PC-9 (cell line): ENCODE measurements at regions not wholly inside any gene's neighbourhood (a gene's known extent, or its start where the extent isn't known, plus 50 kb on each side); places are given as distances from the start of the nearest gene placed in this dataset.
"Not testable (repeated sequence)": the region's sequence is repeated elsewhere in the genome, so short reads cannot be mapped to it uniquely, and the experiment has no call there.

Experiments
- BruUV-seq: library from RNA; stranded (reverse); fragments of 400-500 nt; replicated peaks from 2 replicates; lab custom pipeline; 2021; lab: Mats Ljungman, UMichigan
- CTCF ChIA-PET: fragments of 300-600 bp; sonication (Branson Sonifier 250); formaldehyde crosslinking; loops from one replicate; lab custom pipeline; 2022; ENCODE audit warnings: antibody characterized with exemption; lab: Charles Lee
- POLR2A ChIA-PET: fragments of 300-600 bp; sonication (Branson Sonifier 250); formaldehyde crosslinking; loops from one replicate; lab custom pipeline; 2022; ENCODE audit warnings: antibody characterized with exemption; ENCODE audit not compliant: unreplicated experiment; lab: Charles Lee
- DNase-seq, 2 experiments: peaks; one replicate each; pipeline versions ENCODE4 v3.0.0 to v3.0.0-alpha.2; 2015 to 2022; ENCODE audit warnings: mixed read lengths in 1 of 2
- H2AFZ ChIP-seq: fragments of 200-600 bp; sonication (generic); 2 replicates; pipeline ENCODE4 v1.8.1; 2017; ENCODE audit warnings: antibody characterized with exemption
- H3F3A ChIP-seq: fragments of 200-600 bp; sonication (generic); 2 replicates; pipeline ENCODE4 v1.8.1; 2017; ENCODE audit warnings: antibody characterized with exemption, mild to moderate bottlenecking, low read depth; ENCODE audit not compliant: insufficient read depth
- H3K27ac ChIP-seq: fragments of 200-600 bp; sonication (generic); 2 replicates; pipeline ENCODE4 v1.6.1; 2016; ENCODE audit warnings: mixed run types
- H3K27me3 ChIP-seq: fragments of 200-600 bp; sonication (generic); 2 replicates; pipeline ENCODE4 v1.6.1; 2016; ENCODE audit warnings: low read depth, mixed run types; ENCODE audit not compliant: insufficient read depth
- H3K36me3 ChIP-seq: fragments of 200-600 bp; sonication (generic); 2 replicates; pipeline ENCODE4 v1.6.1; 2016; ENCODE audit warnings: low read depth, mixed run types
- H3K4me1 ChIP-seq: fragments of 200-600 bp; sonication (generic); replicated peaks from 2 replicates; pipeline ENCODE4 v1.6.1; 2016; ENCODE audit warnings: mixed run types; ENCODE audit not compliant: insufficient read depth
- H3K4me2 ChIP-seq: fragments of 200-600 bp; sonication (generic); 2 replicates; pipeline ENCODE4 v1.6.1; 2017; ENCODE audit warnings: mixed run types
- H3K4me3 ChIP-seq: fragments of 200-600 bp; sonication (generic); 2 replicates; pipeline ENCODE4 v1.6.1; 2016; ENCODE audit warnings: mixed run types
- H3K79me2 ChIP-seq: fragments of 200-600 bp; sonication (generic); 2 replicates; pipeline ENCODE4 v1.6.1; 2017; ENCODE audit warnings: low read depth, mixed run types
- H3K9me2 ChIP-seq: fragments of 200-600 bp; sonication (generic); 2 replicates; pipeline ENCODE4 v1.8.1; 2017; ENCODE audit warnings: mild to moderate bottlenecking; ENCODE audit not compliant: insufficient read depth
- H3K9me3 ChIP-seq: fragments of 200-600 bp; sonication (generic); 2 replicates; pipeline ENCODE4 v1.8.1; 2016; ENCODE audit warnings: low read depth; ENCODE audit not compliant: insufficient read depth
- H4K20me1 ChIP-seq: fragments of 200-600 bp; sonication (generic); 2 replicates; pipeline ENCODE4 v1.8.1; 2017; ENCODE audit not compliant: insufficient read depth
- CTCF ChIP-seq: fragments of 200-600 bp; sonication (generic); conservative IDR thresholded peaks from 2 replicates; pipeline ENCODE4 v1.6.1; 2017; ENCODE audit warnings: mixed run types, antibody characterized with exemption, mild to moderate bottlenecking, moderate library complexity
- EZH2 ChIP-seq: fragments of 200-600 bp; sonication (generic); IDR thresholded peaks from 2 replicates; pipeline ENCODE4 v1.8.0; 2017; ENCODE audit warnings: antibody characterized with exemption, low read depth
- intact Hi-C: fragments of 100-400 bp; cut with micrococcal nuclease; formaldehyde crosslinking; loops from one replicate; pipeline ENCODE4 v1.10.0; 2022; ENCODE audit not compliant: unreplicated experiment

- BruUV-seq, result no TSS peak
- CTCF ChIA-PET, result no interaction called here
- intact Hi-C loops, result no loop called here
Observed at GRCh38 chr13:81089371-81090157, 748.6 kb upstream of the SPRY2 start.

GRCh38 chr13:81080911-81081454, 740.1 kb upstream of the SPRY2 start:
- no peaks in the 10 kb centered on the region for H4K20me1 ChIP-seq
- no peaks in the 10 kb centered on the region for H3K4me1 ChIP-seq
- TF ChIP-seq CTCF (no peak), EZH2 (no peak)
- CTCF ChIA-PET, result no interaction called here
- H3F3A ChIP-seq, result no peaks in the 10 kb centered on the region
- no peak overlapping the region for H3K4me2 ChIP-seq
- H3K36me3 ChIP-seq, result no peaks in the 10 kb centered on the region
- no peak overlapping the region for H3K27ac ChIP-seq
- POLR2A ChIA-PET, result no interaction called here
- H3K9me3 ChIP-seq, result no peaks in the 10 kb centered on the region
- no TSS peak for BruUV-seq
- H2AFZ ChIP-seq, result no peak overlapping the region
- no peaks in the 10 kb centered on the region for H3K27me3 ChIP-seq
- H3K9me2 ChIP-seq, result no peaks in the 10 kb centered on the region
- H3K4me3 ChIP-seq, result no peak overlapping the region
- intact Hi-C loops, result no loop called here
- no peak for DNase-seq
- H3K79me2 ChIP-seq, result no peaks in the 10 kb centered on the region

More at GRCh38 chr13:81089371-81090157, 748.6 kb upstream of the SPRY2 start:
- Histone ChIP-seq H3F3A (no peaks in the 10 kb centered on the region), H3K9me3 (no peaks in the 10 kb centered on the region), H3K4me3 (no peak overlapping the region), H3K79me2 (no peaks in the 10 kb centered on the region), H3K9me2 (no peaks in the 10 kb centered on the region), H3K4me2 (no peak overlapping the region), H4K20me1 (no peaks in the 10 kb centered on the region), H2AFZ (no peak overlapping the region), H3K27ac (no peak overlapping the region), H3K4me1 (no peaks in the 10 kb centered on the region), H3K36me3 (no peaks in the 10 kb centered on the region), H3K27me3 (no peaks in the 10 kb centered on the region)
- TF ChIP-seq CTCF (no peak), EZH2 (no peak)
- POLR2A ChIA-PET, result no interaction called here
- no peak for DNase-seq

- no peak overlapping the region for H3K27ac ChIP-seq
- no peaks in the 10 kb centered on the region for H3K36me3 ChIP-seq
- H3K27me3 ChIP-seq, result no peaks in the 10 kb centered on the region
- intact Hi-C loops, result no loop called here
- H3F3A ChIP-seq, result no peaks in the 10 kb centered on the region
- no peak for TF ChIP-seq CTCF
- no peak for TF ChIP-seq EZH2
- no peaks in the 10 kb centered on the region for H4K20me1 ChIP-seq
- H3K4me2 ChIP-seq, result no peak overlapping the region
- no peak for DNase-seq
- H3K4me1 ChIP-seq, result no peaks in the 10 kb centered on the region
- ChIA-PET POLR2A (no interaction called here), CTCF (no interaction called here)
- H3K9me2 ChIP-seq, result no peaks in the 10 kb centered on the region
- no peak overlapping the region for H3K4me3 ChIP-seq
- H2AFZ ChIP-seq, result no peak overlapping the region
- no peaks in the 10 kb centered on the region for H3K79me2 ChIP-seq
- no TSS peak for BruUV-seq
- H3K9me3 ChIP-seq, result no peaks in the 10 kb centered on the region
Observed at GRCh38 chr13:81078048-81078447, 737.1 kb upstream of the SPRY2 start.

- H3F3A ChIP-seq, H4K20me1 ChIP-seq, H3K27ac ChIP-seq, POLR2A ChIA-PET, CTCF ChIA-PET, H3K36me3 ChIP-seq, H2AFZ ChIP-seq, intact Hi-C loops, DNase-seq, H3K79me2 ChIP-seq, H3K9me3 ChIP-seq, H3K4me1 ChIP-seq, H3K4me3 ChIP-seq, H3K27me3 ChIP-seq, BruUV-seq, H3K4me2 ChIP-seq, H3K9me2 ChIP-seq: not testable (repeated sequence)
Observed at GRCh38 chr13:81069822-81070221, 728.9 kb upstream of the SPRY2 start.
